GM19025 (cell line): ENCODE measurements at regions not wholly inside any gene's neighbourhood (a gene's known extent, or its start where the extent isn't known, plus 50 kb on each side); places are given as distances from the start of the nearest gene placed in this dataset.

Source experiments
- ATAC-seq: cut with Tn5 transposase; IDR thresholded peaks from one replicate; pipeline ENCODE4 v1.9.1; 2021; ENCODE audit warnings: mild to moderate bottlenecking, low read depth, moderate library complexity; ENCODE audit not compliant: unreplicated experiment

DNA sequence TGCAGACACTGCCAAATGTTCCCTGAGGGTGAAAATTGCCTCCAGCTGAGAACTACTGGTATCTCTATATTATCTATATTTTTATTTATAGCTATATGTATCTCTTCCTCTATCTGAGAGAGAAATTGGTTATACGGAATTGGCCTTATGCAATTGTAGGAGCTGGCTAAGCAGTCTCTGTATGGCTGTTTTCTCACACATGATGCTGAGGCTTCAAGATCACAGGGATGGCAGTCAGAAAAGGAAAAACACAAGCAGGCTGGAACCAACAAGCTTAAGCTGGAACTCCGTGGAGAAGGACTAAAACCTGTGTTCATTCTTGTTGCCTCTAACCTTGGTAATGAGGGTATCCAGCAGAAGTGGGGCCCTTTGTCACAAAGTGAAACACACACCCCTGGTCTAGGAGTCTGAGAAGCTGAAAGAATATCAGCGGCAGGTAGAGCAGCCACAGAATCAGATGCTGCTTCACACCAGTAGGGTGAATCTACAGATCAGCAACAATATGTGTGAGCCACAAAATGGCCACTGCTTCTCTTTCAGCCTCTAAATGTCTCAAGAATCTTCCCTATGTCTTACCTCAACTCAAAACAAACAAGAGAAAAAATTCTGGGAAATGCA, 166.5 kb upstream of the PPP1R2C start:
- ATAC-seq, result no peak

DNA sequence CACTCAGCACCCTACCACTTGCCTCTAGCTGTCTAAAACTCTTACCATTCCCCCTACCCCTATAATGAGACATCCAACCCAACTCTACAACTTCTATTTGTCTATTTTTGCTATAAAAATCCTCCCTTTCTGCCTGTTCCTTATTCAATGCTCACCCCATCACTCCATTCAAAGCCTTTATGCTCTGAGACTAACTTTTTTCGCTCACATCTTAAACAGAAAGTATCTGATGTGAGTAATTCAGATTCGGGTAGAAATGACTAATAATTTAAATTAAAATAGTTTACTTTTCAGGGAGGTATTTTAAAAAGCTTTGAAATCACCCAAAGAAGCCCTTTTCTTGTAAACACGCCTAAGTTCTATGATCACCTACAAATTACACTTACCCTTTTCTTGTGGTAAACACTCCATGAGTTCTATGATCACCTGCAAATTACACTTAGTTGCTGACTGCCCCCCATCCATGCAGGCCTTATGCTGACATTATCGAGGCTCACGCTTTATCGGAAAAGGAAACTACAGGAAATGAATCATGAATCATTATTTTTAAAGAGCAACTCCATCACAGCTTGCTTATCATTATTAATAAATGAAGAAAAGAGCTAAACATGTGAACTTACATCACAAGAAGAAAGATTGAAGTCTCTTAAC, 168.7 kb upstream of the PPP1R2C start:
- no peak for ATAC-seq

DNA sequence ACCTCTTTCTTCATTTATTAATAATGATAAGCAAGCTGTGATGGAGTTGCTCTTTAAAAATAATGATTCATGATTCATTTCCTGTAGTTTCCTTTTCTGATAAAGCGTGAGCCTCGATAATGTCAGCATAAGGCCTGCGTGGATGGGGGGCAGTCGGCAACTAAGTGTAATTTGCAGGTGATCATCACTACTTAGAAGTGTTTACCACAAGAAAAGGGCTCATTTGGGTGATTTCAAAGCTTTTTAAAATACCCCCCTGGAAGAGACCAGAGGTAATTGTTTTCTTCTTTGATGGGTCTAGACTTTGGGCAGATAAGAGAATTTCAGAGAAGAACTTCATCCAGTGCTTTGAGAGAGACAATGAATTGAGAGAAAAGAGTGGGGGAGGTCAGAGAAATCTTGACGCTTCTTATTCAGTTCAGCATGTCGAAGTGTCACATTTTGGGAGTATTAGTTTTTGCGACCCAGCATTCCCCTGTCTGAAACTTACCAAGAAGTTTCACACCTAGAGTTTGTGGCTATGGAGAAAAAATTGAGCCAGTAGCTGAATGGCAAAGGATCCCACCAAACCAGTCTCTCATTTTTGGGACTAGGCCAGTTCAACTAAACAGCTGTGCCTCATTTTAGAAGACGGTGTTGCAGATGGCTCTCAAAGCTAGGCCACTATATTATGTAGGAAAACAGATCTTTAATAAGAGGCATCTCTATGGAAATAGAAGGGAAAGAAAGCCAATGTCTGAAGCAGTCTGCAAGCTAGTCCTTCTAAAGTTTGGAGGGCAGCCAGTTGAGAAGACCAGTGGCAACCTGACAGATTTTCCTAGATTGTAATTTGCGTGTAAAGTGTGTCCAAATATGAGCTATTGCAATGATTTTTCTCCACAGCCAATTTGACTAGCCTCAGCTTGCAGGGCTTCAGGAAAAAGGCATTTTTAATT, 171.0 kb upstream of the PPP1R2C start:
- ATAC-seq, result no peak

DNA sequence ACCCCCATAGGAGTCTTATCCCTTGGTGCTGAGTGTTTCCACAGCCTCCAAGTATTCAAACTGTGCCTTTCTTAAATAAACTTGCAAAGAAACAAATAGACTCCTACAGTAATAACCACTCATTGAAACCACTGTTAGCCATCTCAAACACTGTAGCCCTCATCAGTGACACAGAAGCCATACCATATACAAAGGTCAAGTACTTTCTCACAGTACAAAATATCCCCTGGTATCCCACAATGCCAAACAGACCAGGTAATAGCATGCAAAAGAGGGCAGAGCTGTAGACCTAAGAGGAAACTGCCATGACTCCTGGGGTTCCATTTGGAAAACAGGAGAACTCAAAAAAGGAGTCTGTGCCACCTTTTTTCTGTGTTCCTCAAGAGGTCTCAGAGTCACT, 173.8 kb upstream of the PPP1R2C start:
- ATAC-seq, result no peak

DNA sequence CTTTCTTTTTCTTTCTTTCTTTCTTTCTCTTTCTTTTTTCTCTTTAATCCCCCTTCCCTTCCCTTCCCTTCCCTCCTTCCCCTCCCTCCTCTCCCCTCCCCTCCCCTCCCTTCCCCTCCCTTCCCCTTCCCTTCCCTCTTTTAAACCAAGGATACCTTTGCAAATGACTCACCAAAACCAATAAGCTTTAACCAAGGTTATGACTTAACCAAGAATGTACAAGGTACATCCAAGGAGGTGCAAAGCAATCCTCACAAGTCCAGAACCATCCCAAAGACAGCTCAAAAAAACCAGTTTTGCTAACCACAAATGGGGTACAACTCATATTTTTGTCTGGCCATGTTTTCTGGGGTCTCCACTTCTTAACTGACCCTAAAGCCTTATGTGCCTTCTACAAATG, 174.7 kb upstream of the PPP1R2C start:
- ATAC-seq, result no peak

DNA sequence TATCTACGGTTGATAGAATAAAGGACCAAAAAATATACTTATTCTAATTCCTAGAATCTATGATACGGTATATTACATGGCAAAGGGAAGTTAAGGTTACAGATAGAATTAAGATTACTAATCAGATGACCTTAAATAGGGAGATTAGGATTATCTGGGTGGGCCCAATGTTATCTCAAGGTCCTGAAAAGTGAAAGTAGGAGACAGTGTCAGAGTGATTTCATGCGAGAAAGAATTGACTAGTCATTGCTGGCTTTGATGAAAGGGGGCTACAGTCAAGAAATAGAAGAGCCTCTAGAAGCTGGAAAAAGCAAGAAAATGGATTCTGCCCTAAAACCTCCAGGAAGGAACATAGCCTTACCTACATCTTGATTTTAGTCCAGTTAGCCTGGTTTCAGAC, 176.9 kb upstream of the PPP1R2C start:
- ATAC-seq, result no peak

DNA sequence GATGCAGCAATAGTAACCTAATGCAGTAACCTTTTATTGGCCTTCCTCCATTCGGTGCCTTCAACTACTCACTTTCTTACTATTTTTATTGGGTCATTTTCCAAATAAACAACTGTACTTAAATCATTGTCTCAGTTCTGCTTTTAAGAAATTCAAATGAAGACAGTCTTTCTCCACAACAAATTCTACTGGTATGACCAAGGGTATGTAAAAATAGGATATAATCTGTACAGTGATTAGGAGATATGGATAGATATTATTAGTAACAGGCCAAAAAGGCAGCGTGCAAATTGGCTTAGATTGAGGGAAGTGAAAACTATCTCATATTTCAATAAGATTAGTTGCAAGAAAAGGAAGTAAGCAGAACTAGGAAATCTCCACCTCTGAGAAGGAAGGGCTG, 177.4 kb upstream of the PPP1R2C start:
- ATAC-seq, result peak; percentile 63

DNA sequence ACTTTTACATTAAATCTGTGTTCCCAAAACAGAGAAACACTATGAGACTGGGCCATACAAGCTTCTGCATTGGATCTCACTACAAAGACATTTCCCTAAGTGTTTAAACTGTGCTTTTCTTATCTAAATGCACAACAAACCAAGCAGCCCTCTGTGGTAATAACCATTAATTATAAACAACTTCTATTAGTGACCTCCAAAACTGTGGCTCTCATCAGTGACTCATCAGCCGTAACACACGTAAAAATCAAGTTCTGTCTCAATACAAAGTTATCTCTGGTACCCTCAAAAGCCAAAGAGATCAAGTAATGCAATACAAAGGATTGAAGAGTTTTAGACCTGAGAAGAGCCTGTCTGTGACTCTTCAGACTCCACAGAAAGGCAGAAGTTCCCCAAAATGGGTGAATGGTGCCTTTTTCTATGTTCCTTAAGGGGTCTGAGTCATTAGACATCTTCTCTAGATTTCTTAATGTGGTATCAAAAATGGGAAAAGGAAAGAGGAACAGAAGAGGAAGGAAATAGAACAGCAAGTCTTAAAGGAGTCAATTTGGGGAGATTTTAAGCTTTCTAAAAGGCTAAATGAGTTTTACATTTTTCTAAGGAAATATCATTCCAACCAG, 189.8 kb upstream of the PPP1R2C start:
- no peak for ATAC-seq

DNA sequence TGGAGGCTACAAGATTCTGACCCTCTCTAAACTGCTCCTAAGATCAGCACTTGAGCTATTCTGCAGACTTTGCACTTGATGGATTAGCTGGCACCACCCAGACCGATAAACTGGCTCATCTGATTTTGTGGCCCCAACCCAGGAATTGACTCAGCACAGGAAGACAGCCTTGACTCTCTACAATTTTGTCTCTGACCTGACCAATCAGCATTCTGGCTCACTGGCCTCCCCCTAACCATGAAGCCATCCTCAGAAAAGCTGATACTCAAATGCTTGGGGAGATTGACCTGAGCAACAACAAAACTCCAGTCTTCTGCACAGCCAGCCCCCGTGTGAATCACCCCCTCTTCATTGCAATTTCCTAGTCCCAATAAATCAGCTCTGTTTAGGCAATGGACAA, 195.4 kb upstream of the PPP1R2C start:
- no peak for ATAC-seq

DNA sequence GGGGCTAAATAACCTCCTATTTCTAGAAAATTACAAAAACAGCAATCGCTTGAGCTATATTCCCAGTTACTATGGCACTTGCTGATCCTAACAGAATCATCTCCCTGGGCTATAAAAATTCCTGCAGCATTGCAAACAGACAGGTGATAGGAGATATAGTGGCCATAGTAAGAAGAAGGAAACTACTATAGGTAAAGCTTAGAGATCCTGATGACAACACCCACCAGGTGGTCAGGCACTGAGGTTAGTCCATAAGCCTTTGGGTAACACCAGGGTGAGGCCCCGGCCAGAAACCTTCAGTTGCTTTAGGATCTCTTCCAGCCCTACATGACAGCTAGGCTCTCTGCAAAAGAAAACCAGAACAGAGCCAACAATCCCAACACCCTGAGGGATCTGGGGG, 197.9 kb upstream of the PPP1R2C start:
- ATAC-seq, result no peak

DNA sequence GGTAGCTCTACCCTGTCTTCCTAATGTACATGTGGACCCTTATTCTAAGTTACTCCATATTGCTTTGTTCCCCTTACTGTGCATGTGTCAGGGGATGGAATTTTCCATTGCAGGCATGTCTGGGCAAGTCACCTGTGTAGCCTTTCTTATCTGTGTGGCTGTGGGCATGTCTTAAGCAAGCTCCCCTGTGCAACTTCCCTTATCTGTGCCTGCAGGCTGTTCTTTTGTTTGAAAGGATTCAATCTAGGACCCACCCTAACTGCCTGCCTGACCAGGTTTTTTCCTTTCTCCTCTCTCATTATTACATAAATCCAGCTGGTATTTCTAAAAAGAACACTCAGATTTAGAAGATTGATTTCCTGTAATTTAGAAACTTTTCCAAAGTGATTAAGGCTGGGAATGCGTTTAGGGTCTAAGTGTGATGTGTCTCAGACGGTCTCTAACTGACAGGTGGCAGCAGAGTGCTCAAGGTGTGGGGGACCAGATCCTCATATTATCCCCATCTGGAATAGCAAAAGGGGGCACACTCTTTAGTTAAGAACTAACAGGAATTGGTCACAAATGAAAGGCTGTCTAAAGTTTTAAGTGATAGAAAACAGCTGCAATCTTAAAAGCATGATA, 198.9 kb upstream of the PPP1R2C start:
- ATAC-seq, result no peak

DNA sequence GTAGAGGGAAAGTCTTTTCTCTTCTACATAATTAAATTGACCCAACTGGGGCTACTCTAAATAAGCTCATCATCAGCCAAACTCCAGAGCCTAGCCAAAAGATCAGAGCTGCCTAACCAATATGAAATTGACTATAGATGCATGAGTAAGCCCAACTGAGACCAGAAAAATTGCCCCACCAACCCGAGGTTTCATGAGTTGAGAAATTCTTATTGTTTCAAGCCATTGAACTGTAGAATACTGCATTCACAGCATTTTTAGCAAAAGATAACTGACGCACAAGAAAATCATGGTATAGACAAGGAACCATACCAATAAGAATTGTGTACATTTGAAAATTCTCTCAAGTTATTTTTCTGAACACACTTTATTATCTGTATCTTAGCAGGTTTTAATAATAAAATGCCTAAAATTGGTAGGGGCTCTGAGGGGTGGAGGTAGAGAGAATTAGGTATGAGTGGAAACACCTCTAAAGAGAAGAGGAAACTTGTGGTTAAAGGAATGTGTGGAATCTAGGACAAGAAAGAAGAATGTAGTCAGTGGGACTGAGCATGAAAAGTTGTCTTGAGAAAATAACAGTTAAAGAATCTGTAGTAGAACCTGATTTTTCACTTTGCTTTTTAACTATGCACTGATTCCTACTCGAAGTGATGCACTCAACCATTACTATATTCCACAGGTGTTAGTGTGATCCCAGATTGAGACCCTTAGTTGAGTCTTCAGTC, 200.9 kb upstream of the PPP1R2C start:
- no peak for ATAC-seq

DNA sequence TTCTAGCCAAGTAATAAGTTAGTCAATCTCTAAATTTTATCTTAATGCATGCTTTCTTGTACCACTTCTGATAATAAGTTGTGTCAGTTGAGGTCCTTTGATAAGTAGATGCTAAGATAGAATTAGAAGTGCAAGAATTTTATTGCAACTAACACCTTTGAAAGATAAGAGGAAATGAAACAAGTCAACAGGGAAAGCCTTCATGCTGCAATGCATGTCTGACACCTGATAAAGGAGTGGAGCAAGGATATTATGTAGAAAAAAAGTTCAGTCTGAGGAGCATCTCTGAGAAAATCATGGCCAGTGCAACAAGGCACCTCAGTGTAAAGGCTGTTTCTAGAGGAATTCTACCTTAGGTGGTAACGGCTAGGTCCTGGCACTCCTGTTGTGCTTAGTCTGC, 210.7 kb upstream of the PPP1R2C start:
- no peak for ATAC-seq

DNA sequence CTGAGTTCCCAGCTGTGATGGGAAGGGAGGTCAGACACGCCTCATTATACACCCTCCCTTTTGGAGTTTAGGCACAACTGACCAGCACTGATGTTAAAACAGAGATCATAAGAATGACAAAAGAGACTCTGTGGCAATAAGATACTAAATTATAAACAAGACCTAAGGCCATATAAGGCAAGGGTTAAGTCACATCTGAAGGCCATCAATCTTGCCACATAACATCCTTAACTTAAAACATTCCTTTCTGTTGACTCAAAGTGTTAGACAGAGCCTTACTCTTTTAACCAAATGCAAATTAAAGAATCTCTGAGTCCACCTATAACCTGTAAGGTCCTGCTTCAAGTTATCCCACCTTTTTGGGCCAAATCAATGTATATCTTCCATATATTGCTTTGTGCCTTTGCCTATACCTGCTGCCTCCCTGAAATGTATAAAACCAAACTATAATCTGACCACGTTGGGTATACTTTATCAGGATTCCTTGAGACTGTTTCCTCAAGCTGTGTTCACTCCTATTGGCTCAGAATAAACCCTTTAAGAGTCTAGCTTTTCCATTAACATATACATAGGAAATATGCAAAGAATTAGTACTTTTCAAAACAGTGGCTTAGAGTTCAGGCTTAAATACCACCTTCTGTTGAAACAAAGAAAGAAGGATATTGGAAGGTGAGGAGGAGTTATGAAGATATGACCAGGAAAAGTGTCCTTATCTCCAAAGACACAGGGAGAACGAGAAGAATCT, 214.4 kb upstream of the PPP1R2C start:
- ATAC-seq, result no peak

DNA sequence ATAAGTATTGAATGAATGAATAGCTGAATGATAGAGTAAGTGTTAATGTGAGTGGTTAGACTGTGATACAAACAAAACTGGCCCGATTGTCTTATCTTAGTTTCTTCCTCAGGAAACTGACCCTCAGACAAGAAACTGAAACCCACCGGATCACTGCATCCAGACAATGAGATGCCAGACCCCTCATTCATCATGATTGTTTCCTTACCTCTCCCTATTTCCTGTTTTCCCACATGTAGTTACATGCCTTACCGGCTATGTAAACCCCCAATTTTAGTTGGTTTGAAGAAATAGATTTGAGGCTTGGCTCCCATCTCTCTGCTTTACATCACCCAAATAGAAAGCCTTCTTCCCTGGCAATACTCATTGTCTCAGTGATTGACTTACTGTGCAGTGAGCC, 218.9 kb upstream of the PPP1R2C start:
- no peak for ATAC-seq

DNA sequence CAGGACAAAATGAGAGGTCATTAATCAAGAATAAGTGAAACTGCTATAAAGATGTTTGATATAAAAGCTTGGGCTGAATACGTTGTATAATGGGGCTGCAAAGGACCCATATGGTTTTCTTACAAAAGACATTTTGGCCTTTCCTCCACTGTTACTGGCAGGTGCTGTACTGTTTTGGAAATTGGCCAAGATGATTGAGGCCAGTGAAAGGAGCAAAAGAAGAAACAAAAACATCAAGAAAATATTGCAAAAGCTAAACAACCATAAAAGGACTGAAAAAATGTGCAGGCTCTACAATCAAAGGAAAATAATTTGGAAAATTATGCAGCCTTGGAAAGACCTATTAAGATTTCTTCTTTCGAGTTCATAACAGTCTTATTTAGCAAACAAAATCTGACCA, 222.2 kb upstream of the PPP1R2C start:
- no peak for ATAC-seq

DNA sequence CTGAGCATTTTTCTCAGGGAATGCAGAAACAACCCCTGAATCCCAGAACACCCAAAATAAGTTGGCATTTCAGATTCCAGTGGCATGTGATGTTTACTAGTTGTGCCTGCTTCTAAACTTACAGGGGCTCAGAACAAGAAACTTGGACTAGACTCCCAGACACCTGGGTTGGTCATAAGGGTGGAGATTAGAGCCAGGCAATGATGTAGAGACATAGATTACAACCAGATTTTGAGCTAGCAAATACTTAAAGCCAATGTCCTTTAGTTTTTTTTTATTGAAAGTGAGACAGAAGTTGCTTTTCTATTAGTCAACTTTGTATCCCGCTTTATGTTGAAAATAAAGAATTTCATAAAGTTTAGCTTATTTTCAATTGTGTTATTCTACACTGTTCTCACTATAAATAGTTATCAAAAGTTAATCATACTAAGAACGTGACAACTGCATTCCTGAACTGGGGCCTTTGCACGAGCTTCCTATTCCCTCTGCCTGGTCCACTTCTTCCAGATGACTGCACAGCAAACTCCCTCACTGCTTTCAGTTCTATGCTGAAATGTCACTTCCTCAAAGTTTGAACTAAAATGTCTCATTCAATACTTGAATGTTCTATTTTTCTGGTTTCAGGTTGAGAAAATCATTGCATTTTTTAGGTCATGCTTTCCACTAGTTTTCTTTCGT, 224.7 kb upstream of the PPP1R2C start:
- peak; percentile 83 for ATAC-seq

DNA sequence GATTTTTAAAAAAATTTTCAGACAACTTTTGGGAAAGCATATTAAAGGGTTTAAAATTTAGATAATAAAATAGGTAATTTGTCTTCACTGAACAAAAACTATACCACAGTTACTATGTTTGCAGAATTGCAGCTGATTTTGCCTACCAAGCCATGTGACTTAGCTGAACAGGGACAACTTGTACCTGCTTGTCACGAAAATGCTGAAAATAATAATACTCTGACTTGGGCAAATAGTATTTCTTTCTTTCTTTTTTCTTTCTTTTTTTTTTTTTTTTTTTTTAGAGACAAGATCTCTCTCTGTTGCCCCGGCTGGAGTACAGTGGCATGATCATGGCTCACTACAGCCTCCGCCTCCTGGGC, 225.2 kb upstream of the PPP1R2C start:
- peak; percentile 12 for ATAC-seq

DNA sequence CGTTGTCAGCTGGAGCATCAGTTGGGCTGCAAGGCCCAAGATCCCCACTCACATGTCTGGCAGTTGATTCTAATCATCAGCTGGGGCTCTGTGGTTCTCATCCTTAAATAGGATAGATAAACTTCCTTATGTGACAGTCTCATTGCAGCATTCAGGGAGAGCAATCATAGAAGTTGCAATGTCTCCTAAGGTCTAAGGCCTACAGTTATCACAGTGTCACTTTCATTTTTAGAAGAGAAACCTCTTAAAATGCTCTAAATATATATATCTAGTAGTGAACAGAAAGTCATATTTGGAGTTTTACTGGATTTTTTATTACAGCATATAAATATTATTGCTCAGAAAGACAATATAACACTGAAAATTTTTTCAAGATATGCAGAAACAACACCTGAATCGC, 226.0 kb upstream of the PPP1R2C start:
- ATAC-seq, result no peak
